HG02943 (cell line): ENCODE measurements at regions not wholly inside any gene's neighbourhood (a gene's known extent, or its start where the extent isn't known, plus 50 kb on each side); places are given as distances from the start of the nearest gene placed in this dataset.
"Not testable (repeated sequence)": the region's sequence is repeated elsewhere in the genome, so short reads cannot be mapped to it uniquely, and the experiment has no call there.

Experiments
- ATAC-seq: cut with Tn5 transposase; IDR thresholded peaks from one replicate; pipeline ENCODE4 v1.9.1; 2021; ENCODE audit warnings: mild to moderate bottlenecking, low read depth, moderate library complexity; ENCODE audit not compliant: unreplicated experiment

DNA sequence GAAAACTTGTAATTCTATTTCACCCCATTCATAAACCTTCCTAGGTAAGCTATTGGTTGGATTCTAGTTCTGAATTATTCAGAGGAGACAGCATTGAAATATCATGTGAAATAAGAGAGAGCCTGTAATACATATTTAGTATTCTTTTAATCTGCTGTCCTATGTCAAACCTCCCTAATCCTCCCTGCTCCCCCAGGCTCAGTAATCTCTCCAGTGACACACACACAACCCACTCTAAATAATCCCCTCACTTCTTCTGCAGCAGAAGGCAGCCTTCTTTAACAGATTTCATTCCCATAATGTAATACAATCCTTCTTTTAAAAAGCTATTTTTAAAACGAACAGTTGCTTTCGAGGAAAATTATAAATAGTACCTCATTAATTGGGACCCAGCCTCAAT lies 639.7 kb upstream of the AUTS2 start:
- ATAC-seq, result no peak

DNA sequence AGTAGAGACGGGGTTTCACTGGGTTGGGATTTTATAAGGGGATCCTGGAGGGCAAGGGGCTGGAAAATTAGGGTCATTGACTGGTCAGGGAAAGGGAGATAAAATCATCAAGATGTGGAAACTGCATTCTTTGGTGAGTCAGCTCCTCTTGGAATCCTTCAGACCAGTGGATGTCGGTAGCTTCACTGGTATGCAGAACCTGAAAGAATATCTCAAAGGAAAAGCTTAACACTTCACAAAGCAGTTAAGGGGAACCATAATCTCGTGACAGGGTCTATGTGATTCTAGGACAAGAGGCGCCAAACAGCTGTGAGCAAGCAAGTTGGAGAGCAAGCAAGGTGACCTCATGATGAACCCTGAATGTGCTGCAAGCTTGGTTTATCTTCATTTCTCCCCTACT lies 634.7 kb upstream of the AUTS2 start:
- ATAC-seq, result no peak

DNA sequence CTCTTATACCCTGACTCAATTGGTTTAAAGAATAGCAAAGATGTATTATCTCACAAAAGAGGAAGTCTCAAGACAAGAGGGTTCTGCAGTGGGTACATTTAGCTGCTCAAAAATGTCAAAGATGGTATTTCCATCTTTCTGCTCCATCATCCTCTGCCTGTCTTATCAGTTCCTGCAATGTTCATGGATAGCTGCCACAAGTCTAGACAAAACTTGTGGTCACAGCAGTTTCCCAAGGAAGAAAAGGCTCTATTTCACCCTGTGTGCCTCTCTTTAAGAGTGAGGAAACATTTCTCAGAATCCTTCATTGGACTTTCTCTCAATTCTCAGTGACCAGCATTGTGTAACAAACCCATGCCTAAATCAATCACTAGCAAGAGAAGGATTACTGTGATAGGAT lies 634.2 kb upstream of the AUTS2 start:
- no peak for ATAC-seq

- ATAC-seq, result no peak
Observed at GRCh38 chr7:68965351-68965750, 632.9 kb upstream of the AUTS2 start.

DNA sequence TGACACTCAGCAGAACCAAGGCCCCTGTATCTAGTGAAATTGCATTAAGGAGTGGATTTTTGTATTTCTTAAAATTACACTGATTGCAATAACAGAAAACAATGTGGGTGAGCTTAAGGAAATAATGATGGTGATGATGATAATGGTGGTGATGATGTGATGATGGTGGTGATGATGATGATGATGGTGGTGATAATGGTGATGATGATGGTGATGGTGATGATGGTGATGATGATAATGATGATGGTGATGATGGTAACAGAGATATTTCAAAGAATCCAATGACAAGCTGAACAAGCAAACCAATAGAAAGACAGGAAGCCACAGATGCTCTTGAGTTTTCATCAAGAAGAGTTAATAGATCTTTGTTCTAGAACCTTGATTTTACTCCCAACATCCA lies 630.7 kb upstream of the AUTS2 start:
- no peak for ATAC-seq

- no peak for ATAC-seq
Observed at GRCh38 chr7:68969571-68969970, 628.7 kb upstream of the AUTS2 start.

DNA sequence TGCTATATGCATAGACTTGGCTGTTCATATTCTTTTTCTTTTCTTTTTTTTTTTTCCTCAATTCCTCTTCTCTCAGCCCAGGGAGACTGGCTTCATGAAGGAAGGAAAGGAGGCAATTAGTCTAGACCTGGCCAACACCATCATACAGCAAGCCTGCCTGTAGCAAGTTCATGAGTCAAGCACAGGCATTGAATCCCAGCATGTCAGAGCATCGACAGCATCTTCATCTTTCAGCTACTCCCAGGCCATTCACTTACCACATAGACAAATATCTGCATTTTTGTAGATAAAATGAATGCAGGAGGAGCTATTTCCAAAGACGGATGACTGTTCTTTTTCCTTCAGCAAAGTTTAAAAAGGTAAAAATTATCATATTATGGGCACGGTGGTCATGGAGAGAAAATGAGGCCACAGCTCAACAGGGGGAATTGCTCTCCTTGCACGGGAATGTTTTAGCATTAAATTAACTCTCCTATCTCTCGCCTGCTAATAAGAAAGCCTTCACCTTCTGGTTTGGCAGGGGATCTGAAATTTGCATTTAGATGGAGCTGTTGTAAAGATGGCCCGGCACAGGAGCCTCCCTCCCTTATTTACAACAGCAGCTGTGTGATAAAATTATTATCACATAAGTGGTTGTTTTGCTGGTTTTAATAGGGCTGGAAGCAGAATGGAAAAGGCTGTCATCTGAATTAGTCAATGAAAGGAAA lies 626.5 kb upstream of the AUTS2 start:
- no peak for ATAC-seq

- ATAC-seq, result no peak
Observed at GRCh38 chr7:68977385-68978055, 620.8 kb upstream of the AUTS2 start.

DNA sequence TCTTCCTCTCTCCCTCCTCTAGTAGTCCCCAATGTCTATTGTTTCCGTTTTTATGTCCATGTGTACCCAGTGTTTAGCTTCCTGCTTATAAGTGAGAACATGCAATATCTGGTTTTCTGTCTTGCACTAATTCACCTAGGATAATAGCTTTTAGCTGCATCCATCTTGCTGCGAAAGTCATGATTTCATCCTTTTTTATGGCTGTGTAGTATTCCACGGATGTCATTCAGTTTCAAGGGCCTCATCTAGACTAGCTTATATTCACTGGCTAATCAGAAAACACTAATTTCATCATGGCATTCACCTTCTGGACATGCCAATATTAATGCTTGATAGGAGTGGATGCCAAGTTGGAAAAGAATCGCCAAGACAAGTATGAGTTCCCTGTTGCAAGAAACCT lies 619.6 kb upstream of the AUTS2 start:
- ATAC-seq, result no peak

GRCh38 chr7:68980011-68980410 lies 618.3 kb upstream of the AUTS2 start:
- ATAC-seq, result no peak

GRCh38 chr7:68980432-68980831 lies 617.8 kb upstream of the AUTS2 start:
- not testable (repeated sequence) for ATAC-seq

- no peak for ATAC-seq
Observed at GRCh38 chr7:68984306-68984705, 614.0 kb upstream of the AUTS2 start.

- no peak for ATAC-seq
Observed at GRCh38 chr7:68994841-68995240, 603.4 kb upstream of the AUTS2 start.

- no peak for ATAC-seq
Observed at GRCh38 chr7:68998136-68998535, 600.1 kb upstream of the AUTS2 start.

DNA sequence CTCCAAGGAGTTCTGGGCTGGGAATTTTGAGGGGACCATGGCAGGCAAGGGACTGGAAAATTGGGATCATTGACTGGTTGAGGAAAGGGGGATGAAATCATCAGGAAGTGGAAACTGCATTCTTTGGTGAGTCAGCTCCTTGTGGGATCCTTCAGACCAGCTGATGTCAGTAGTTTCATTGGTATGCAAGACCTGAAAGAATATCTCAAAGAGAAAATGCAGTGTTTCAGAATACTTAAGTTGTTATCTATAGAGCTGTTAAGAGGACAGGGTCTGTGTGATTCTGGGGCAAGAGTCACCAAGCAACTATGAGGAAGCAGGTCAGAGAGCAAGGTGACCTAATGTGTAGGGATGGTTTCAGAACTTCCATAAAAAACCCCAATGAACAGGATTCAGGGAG lies 595.9 kb upstream of the AUTS2 start:
- no peak for ATAC-seq

- no peak for ATAC-seq
Observed at GRCh38 chr7:69012149-69012548, 586.1 kb upstream of the AUTS2 start.

- no peak for ATAC-seq
Observed at GRCh38 chr7:69017208-69017607, 581.1 kb upstream of the AUTS2 start.

- no peak for ATAC-seq
Observed at GRCh38 chr7:69018200-69018599, 580.1 kb upstream of the AUTS2 start.

GRCh38 chr7:69019437-69019836 lies 578.8 kb upstream of the AUTS2 start:
- ATAC-seq, result no peak

- ATAC-seq, result no peak
Observed at GRCh38 chr7:69020536-69020935, 577.7 kb upstream of the AUTS2 start.

DNA sequence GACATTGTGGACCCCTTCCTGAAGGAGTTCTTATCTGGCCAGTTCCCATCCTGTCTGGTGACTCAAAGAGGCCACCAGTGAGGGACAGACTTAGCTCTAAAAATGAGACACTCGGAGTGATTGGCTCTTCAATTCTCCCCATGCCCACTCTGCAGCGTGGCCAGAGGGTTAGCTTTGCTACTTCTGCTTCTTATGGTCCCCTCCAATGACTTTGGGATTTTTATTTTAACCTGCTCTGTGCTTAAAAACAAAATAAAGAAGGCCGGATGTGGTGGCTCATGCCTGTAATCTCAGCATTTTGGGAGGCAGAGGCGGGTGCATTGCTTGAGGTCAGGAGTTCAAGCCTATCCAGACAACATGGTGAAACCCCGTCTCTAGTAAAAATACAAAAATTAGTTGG lies 573.0 kb upstream of the AUTS2 start:
- no peak for ATAC-seq

DNA sequence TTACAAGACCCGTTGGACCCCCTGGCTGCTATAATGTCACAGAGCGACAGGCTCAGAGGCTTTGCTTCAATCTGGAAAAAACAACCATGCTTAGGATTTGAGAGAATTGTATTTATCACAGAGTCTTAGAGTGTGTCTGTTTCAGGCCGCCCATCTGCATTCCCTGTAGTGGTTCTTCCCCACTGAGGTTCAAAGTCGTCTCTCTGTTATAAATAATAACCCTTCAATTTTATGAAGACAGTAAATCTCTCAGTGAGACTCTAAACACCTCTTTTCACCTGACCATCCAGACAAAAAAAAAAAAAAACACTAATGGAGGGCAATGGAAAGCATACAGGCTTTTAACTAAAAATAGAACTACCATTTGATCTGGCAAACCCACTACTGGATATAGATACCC lies 565.4 kb upstream of the AUTS2 start:
- ATAC-seq, result no peak
